Embryonic facial prominence (tissue), 1 donor: ENCODE measurements at regions not wholly inside any gene's neighbourhood (a gene's known extent, or its start where the extent isn't known, plus 50 kb on each side); places are given as distances from the start of the nearest gene placed in this dataset.

Experiments used
- DNase-seq: peaks from one replicate; pipeline ENCODE4 v3.0.0-alpha.2; 2016; ENCODE audit errors: extremely low spot score

GRCh38 chr21:38556390-38556789, 58.1 kb upstream of the ERG start:
- no peak for DNase-seq

GRCh38 chr21:38561205-38561604, 62.9 kb upstream of the ERG start:
- DNase-seq: no peak

- no peak for DNase-seq
Observed at GRCh38 chr21:38561613-38562581, 63.6 kb upstream of the ERG start.

DNA sequence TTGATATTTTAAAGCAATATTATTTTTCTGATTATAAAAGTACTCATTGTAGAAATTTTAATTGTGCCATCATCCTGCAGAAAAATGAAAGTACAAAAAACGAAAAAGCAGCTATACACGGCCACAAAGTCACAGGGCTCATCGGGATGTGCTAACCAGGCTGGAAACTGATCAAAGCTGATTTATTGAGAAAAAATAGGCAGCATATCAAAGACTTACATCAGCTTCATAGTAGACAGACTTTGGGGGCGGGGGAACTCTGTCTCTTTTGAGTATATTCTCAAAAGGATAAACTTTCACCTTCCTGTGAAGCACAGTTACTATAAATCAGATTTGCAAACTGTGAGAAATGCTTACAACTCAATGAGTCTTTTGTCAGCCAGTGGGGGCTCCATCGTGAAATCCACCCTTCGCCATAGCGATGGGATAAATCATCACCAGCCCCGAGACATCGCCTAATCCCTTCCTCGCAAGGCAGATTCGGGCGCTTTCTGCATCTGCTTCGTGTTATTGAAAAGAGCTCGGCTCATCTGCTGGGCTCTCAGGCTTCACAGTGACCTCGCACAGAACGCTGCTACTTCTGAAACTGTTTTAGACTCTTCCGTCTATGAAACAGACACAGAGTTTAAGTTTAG, 69.2 kb upstream of the ERG start:
- DNase-seq: peak; percentile 34

GRCh38 chr21:38567970-38568360, 69.7 kb upstream of the ERG start:
- no peak for DNase-seq

- DNase-seq: no peak
Observed at GRCh38 chr21:38569733-38570132, 71.5 kb upstream of the ERG start.

GRCh38 chr21:38570596-38570995, 72.3 kb upstream of the ERG start:
- no peak for DNase-seq

DNA sequence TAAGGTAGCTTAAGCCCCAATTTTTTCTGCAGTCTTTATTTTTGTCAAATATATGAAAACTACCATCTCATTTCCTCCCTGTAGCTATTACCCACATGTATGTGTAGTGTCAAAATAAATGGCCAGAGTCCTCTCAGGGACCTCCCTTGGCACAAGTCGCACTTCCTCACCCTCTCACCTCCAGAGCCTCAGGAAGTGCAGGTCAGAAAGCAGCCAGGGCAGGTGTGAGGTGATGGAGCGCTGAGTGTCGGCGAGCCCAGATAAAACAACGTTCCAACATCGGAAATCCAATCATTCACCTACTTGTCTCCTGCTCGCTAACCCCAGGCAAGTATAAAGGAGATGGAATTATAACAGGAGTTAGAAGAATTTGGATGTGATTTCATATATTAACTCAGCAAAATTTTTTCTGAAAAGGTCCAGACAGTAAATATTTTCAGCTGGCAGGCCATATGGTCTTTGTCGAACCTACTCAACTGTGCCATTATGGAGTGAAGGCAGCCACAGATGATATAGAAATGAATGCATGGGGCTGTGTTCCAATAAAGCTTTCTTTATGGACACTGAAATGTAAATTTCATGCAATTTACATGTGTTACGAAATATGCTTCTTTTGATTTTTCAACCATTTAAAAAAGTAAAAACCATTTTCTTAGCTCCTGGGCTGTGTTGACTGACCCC, 76.8 kb upstream of the ERG start:
- DNase-seq: no peak

DNA sequence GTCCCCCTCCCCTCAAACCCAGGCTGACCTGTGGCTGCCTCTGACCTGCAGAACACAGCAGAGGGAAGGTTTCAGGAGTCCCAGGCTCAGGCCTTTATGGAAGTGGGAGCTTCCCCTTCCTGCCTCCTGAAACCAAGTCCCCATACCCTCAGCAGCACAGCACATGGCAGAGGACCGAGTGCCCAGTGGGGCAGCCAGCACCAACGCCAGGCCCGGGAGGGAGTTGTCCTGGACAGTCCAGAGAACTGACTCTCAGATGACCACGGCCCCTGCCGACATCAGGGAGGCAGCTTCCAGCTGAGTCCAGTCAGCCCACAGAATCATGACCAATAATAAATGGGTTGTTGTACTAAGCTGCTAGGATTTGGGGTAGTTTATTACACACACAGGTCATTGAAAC, 79.6 kb upstream of the ERG start:
- DNase-seq: no peak

GRCh38 chr21:38590449-38591217, 92.4 kb upstream of the ERG start:
- DNase-seq: no peak

DNA sequence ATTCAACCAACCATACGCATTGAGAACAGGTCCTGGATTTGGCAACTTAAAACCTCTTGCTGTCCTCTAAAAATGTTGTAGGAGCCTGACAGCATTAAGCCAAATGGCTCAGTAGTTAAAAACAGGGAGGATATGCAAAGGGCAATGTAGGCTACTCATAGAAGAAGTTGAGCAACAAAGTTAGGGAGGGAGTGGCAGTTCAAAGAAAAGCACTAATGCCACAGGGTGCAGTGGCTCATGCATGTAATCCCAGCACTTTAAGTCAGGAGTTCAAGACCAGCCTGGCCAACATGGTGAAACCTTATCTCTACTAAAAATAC, 92.9 kb upstream of the ERG start:
- DNase-seq: no peak

GRCh38 chr21:38596264-38597042, 98.2 kb upstream of the ERG start:
- DNase-seq: no peak

GRCh38 chr21:38597421-38597820, 99.1 kb upstream of the ERG start:
- DNase-seq: no peak

GRCh38 chr21:38598413-38598812, 100.1 kb upstream of the ERG start:
- no peak for DNase-seq

- no peak for DNase-seq
Observed at GRCh38 chr21:38599381-38599975, 101.2 kb upstream of the ERG start.

DNA sequence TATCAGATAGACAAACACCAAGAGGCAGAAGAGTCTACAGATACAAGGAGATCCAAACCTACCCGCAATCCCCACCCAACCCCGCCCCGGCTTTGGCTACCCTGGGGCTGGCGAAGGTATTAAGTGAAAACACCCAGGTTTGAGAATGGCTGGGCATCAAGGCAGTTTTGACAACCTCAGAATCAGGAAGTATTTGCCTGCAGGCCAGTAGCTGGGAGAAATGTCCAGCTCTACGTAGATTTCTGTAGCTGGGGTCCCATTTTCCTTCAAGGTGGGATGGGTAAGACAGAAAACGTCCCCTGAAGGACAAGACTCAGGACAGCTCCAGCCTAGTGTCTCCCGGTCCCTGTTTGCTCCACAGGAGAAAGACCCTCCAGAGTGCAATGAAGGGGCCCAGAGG, 101.8 kb upstream of the ERG start:
- DNase-seq: no peak

GRCh38 chr21:38605236-38605635, 107.0 kb upstream of the ERG start:
- DNase-seq: no peak

DNA sequence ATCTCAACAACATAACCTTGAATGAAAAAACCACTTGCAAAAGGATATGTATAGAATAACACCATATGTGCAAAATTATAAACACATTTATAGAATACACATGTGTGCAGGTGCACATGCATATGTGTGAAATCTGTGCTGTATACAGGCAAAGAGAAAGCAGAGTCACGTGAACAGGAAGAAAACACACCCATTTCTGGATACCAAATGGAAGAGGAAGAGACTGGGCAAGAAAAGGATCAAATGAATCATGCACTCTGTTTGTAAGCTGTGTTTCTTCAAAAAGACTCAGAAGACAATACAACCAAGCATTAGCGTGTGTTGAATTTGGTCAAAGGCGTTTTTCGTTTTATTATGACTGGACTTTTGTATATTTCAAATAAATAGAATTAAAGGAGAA, 111.3 kb upstream of the ERG start:
- DNase-seq: no peak

DNA sequence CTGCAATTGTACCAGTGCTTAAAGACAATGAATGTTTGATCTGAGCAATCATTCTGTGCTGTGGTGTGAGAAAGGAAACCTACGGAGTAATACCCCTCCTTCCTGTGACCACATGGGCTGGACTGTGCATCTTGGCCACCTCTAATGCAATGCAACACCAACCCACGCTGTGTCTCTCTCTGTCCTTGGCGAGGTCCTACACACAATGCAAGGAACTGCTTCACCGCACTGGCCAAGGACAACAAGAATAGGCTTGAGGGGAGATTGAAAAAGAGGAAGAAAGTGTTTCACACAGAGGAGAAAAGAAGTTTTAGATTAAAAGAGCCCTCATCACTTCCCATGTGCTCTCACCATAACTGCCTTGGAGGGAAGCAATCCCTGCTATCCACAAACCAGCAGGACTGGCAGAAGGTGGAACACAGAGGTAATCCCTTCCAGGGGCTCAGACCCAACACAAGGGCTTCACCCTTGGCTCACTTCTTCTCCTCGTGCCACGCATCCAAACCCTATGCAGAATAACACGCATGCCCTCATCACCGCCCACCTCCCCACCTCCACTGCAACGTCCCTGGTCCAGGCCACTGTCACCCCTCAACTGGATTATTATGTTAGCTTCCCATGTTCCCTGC, 112.5 kb upstream of the ERG start:
- DNase-seq: no peak

DNA sequence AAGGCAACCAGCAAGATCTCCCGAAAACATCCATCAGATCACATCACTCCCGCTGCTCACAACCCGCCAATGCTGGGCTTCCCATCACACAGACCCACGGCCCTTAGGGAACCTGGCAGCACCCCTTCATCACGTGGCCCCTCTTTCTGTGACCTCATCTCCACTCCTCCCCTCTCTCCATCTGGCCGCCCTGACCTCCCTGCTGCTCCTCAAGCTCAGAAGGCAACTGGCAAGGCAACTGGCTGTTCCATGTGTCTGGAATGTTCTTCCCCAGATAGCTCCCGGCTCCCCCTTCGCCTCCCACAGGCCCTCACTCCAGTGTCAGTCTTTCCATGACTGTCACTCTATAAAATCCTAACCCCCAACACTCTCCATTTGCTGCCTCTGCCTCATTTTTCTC, 113.0 kb upstream of the ERG start:
- no peak for DNase-seq
